ENCODE measurements at regions not wholly inside any gene's neighbourhood (a gene's known extent, or its start where the extent isn't known, plus 50 kb on each side); places are given as distances from the start of the nearest gene placed in this dataset.
A peak's percentile ranks its signal among the peaks of the same experiment; 100 is the strongest.

DNA sequence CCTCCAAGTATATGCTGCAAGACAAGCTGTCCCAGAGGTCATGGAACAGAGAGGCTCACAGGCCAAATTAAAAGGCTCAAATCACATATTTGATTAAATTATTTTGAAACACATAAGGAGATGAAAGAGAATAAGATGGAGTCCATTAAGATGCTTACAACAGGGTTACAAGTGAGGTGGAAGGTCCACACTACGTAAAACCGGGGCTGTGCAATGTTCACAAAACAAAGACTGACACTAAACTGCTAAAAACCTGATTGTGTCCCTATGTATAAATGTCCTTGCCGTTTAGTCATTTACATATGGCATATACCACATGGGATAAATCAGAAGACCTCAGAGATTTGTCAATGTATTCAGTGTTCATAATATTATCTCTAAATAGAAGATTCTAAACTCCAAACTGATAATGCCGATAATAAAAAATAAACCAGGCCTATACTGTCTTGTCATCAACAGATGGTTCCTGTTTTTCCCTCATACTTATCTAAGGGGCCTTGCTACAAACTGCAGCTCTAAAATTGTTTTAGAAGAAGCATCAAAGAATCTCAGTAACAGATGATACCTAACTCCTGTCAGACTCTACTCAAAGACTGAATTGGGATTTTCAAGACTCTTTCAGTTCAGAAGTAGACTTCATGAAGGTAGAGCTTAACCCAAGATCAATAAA, 51.8 kb upstream of the RIPOR2 start:
- Mint-ChIP-seq H3K4me1 (peaks cover 17% of the 10 kb centered on the region), H3K27ac (ENCODE audit: unreplicated experiment) (no peak overlapping the region), H3K36me3 (ENCODE audit: low read depth) (peaks cover 7% of the 10 kb centered on the region), H3K27me3 (ENCODE audit: low read depth) (no peaks in the 10 kb centered on the region), H3K9me3 (peaks cover 10% of the 10 kb centered on the region), H3K4me3 (no peak overlapping the region)
- TF ChIP-seq, protein P1, sequence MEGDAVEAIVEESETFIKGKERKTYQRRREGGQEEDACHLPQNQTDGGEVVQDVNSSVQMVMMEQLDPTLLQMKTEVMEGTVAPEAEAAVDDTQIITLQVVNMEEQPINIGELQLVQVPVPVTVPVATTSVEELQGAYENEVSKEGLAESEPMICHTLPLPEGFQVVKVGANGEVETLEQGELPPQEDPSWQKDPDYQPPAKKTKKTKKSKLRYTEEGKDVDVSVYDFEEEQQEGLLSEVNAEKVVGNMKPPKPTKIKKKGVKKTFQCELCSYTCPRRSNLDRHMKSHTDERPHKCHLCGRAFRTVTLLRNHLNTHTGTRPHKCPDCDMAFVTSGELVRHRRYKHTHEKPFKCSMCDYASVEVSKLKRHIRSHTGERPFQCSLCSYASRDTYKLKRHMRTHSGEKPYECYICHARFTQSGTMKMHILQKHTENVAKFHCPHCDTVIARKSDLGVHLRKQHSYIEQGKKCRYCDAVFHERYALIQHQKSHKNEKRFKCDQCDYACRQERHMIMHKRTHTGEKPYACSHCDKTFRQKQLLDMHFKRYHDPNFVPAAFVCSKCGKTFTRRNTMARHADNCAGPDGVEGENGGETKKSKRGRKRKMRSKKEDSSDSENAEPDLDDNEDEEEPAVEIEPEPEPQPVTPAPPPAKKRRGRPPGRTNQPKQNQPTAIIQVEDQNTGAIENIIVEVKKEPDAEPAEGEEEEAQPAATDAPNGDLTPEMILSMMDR (conservative IDR thresholded peaks at IDR 0.05): no peak
- DNase-seq (ENCODE audit: low read depth, low spot score): no peak

DNA sequence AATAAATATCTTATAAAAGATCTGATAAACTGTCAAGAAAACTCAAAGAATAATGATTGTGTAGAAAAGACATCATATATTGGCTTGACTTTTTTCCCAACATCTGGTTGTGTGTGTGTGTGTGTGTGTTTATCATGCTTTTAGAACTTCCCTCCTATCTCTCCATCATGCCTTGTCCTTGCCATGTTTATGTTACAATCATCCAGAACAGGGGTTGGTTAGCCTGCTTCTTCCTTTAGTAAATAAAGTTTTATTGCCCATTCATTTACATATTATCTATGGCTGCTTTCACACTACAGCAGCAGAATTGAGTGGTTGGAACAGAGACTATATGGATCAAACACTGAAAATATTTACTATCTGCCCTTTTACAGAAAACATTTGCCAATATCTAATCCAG, 52.8 kb upstream of the RIPOR2 start:
- TF ChIP-seq, protein P1 (conservative IDR thresholded peaks at IDR 0.05): no peak
- Mint-ChIP-seq H3K36me3 (ENCODE audit: low read depth) (peaks cover 11% of the 10 kb centered on the region), H3K27me3 (ENCODE audit: low read depth) (no peaks in the 10 kb centered on the region), H3K27ac (ENCODE audit: unreplicated experiment) (no peak overlapping the region), H3K4me3 (no peak overlapping the region), H3K9me3 (peaks cover 15% of the 10 kb centered on the region), H3K4me1 (peaks cover 10% of the 10 kb centered on the region)
- no peak for DNase-seq (ENCODE audit: low read depth, low spot score)

DNA sequence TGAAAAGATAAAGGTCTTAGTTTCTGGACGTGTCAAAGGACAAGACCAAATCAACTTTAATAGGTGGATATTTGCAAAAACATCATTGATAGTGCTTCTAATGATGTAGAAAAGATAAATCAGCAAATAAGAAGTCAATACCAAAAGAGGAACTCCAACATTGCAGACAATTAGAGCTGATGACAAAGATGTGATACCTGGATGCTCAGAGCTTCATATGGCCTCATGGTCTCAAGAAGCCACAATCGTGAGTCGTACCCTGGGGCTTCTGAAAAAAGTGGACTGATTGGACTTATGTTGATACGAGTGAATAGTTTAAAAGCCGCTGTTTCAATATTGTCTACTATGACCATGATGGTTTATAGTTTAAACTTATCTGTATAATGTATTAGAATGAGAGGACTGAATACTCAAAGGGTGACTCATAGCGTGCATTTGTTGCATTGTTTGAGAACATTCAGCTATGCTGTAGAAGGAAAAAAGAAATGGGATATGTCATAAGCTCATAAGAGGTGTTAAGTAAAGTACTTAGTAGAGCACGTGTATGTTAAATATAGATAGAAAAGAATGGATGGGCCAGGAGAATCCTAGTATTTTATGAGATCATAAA, 54.6 kb upstream of the RIPOR2 start:
- TF ChIP-seq, protein P1 (conservative IDR thresholded peaks at IDR 0.05): no peak
- Mint-ChIP-seq H3K36me3 (ENCODE audit: low read depth) (peaks cover 11% of the 10 kb centered on the region), H3K4me3 (no peak overlapping the region), H3K4me1 (peaks cover 1% of the 10 kb centered on the region), H3K9me3 (peaks cover 15% of the 10 kb centered on the region), H3K27ac (ENCODE audit: unreplicated experiment) (no peak overlapping the region), H3K27me3 (ENCODE audit: low read depth) (no peaks in the 10 kb centered on the region)
- no peak for DNase-seq (ENCODE audit: low read depth, low spot score)

DNA sequence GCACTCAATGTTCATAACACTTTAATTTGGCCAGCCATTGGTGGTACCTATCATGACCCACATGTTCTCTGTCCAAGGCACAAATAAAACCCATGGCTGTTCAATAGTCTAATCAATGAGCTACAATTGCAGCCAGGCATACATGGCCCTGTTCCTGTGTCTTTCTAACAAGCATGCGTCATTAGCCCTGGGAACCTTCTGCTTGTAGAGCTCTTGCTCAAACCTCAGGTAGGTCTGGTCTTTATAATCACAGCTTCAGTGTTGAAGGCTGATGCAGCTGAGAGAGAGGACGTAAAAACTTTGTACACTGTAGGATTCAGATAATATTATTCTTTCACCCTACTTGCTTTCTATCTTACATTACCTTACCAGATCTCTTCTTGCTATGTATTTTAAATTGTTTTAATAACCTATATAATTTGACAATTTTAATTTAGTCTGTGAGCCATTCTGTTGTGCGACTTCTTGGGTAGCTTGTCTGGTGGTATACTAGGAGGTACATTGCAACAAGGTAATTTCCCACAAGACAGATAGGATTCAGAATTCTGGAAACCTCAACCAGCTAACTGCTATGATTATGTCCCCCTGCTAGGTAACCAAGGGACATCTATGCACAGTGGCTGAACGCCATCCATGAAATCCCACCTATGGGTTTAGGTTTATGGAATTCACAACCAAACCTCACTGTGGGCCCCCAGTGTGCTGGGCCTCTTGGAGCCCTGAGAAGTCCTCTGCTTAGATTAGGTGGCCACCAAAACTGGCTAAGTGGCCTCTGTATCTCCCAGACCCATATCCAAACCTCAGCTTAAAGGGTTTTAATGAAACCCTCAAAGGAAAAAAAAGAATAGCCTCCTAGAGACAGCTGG, 55.4 kb upstream of the RIPOR2 start:
- peaks cover under 1% of the 10 kb centered on the region for H3K4me1 Mint-ChIP-seq
- H3K4me3 Mint-ChIP-seq: no peak overlapping the region
- peaks cover 15% of the 10 kb centered on the region for H3K9me3 Mint-ChIP-seq
- peaks cover 11% of the 10 kb centered on the region for H3K36me3 Mint-ChIP-seq (ENCODE audit: low read depth)
- TF ChIP-seq, protein P1 (conservative IDR thresholded peaks at IDR 0.05): no peak
- no peaks in the 10 kb centered on the region for H3K27me3 Mint-ChIP-seq (ENCODE audit: low read depth)
- DNase-seq (ENCODE audit: low read depth, low spot score): no peak
- H3K27ac Mint-ChIP-seq (ENCODE audit: unreplicated experiment): no peak overlapping the region

DNA sequence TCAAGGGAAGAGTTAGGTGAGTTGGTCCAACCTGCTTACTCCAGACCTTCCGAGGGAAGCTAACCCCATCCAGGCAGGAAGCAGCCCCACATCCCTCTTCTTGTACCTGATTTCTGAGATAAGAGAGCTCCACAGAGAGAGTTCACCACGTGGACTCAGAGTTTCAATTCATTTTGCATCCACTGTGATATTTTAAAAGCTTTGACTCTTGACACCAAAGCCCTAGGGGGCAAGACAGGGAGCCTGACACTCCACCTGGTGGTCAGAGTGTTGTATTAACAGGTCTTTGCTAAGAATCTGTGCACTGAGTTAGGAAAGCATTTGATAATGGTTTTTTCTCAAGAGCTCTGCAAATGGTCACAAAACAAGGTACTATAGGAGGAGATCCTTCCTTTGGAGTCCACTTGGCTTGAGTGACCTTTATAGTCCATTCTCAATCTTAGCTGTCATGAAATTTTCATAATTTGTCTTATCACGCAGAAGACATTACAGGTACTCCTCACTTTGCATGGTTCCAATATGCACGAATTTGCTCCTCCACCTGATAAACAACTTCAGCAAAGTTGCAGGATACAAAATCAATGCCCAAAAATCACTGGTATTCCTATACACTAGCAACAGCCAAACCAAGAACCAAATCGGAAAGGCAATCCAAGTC, 56.2 kb upstream of the RIPOR2 start:
- peak; percentile 36 for DNase-seq (ENCODE audit: low read depth, low spot score)
- H3K27me3 Mint-ChIP-seq (ENCODE audit: low read depth): no peaks in the 10 kb centered on the region

More for the DNA sequence above, 56.2 kb upstream of the RIPOR2 start:
- Mint-ChIP-seq H3K4me3 (no peak overlapping the region), H3K9me3 (peaks cover 15% of the 10 kb centered on the region), H3K27ac (ENCODE audit: unreplicated experiment) (no peak overlapping the region), H3K4me1 (peaks cover 6% of the 10 kb centered on the region), H3K36me3 (ENCODE audit: low read depth) (peaks cover 11% of the 10 kb centered on the region)
- TF ChIP-seq, protein P1 (conservative IDR thresholded peaks at IDR 0.05): peak; percentile 78

All from neural crest cell (in vitro differentiated cells).